Osteocyte (in vitro differentiated cells): ENCODE measurements at regions not wholly inside any gene's neighbourhood (a gene's known extent, or its start where the extent isn't known, plus 50 kb on each side); places are given as distances from the start of the nearest gene placed in this dataset.

Experiments
- DNase-seq: peaks from one replicate; pipeline ENCODE4 v3.0.0; 2021; ENCODE audit warnings: mixed read lengths; ENCODE audit not compliant: unreplicated experiment; ENCODE audit errors: extremely low spot score
- H3K27ac Mint-ChIP-seq: one replicate; pipeline ENCODE4 v1.8.0; 2021; ENCODE audit warnings: mild to moderate bottlenecking, mixed read lengths; ENCODE audit not compliant: unreplicated experiment
- H3K27me3 Mint-ChIP-seq: one replicate; pipeline ENCODE4 v1.8.0; 2021; ENCODE audit warnings: mixed read lengths; ENCODE audit not compliant: unreplicated experiment
- H3K36me3 Mint-ChIP-seq: one replicate; pipeline ENCODE4 v1.8.0; 2021; ENCODE audit warnings: mixed read lengths; ENCODE audit not compliant: unreplicated experiment
- H3K4me1 Mint-ChIP-seq: one replicate; pipeline ENCODE4 v1.8.0; 2021; ENCODE audit warnings: mixed read lengths; ENCODE audit not compliant: unreplicated experiment
- H3K4me3 Mint-ChIP-seq: one replicate; pipeline ENCODE4 v1.8.0; 2021; ENCODE audit warnings: mild to moderate bottlenecking, moderate library complexity, mixed read lengths; ENCODE audit not compliant: unreplicated experiment
- H3K9me3 Mint-ChIP-seq: one replicate; pipeline ENCODE4 v1.8.0; 2021; ENCODE audit warnings: mixed read lengths; ENCODE audit not compliant: unreplicated experiment
- TF ChIP-seq, protein P1 (sequence below): fragments of 200-600 bp; sonication (generic); IDR thresholded peaks from 2 replicates; pipeline ENCODE4 v1.5.0; 2021; ENCODE audit warnings: antibody characterized with exemption, mild to moderate bottlenecking, moderate library complexity

DNA sequence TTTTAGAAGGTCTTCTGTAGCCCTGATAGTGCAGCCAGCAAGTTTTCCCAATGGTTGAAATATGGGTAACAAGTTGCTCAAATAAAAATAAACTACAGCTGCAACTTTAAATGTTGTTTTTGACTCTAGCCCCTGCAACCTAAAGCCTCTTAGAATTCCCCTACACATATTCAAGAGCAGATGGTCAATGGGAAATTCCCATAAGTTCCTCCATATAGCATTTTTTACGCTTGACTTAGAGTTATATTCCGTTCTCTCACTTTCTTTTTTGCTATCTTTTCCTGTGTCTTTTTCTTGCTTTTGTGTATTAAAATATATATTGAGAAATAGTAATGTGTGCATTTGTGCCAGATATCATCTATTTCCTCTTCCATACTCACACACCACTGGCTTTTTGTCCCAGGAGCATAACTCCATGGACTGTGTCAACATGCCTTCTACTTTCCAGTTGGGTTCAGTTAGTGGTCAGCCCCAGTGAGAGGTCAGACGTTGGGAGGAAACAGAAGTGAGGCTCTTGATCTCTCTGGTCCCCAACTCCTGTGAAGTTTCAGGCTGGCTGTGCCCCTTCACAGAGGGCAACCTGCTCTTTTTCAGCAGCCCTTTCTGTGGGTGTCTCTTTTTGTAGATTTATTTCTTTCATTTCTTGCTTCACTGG, 63.3 kb upstream of the TP63 start:
- TF ChIP-seq, protein P1, sequence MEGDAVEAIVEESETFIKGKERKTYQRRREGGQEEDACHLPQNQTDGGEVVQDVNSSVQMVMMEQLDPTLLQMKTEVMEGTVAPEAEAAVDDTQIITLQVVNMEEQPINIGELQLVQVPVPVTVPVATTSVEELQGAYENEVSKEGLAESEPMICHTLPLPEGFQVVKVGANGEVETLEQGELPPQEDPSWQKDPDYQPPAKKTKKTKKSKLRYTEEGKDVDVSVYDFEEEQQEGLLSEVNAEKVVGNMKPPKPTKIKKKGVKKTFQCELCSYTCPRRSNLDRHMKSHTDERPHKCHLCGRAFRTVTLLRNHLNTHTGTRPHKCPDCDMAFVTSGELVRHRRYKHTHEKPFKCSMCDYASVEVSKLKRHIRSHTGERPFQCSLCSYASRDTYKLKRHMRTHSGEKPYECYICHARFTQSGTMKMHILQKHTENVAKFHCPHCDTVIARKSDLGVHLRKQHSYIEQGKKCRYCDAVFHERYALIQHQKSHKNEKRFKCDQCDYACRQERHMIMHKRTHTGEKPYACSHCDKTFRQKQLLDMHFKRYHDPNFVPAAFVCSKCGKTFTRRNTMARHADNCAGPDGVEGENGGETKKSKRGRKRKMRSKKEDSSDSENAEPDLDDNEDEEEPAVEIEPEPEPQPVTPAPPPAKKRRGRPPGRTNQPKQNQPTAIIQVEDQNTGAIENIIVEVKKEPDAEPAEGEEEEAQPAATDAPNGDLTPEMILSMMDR, result no peak
- peaks cover 27% of the 10 kb centered on the region for H3K4me1 Mint-ChIP-seq
- H3K27ac Mint-ChIP-seq, result peak overlapping the region; percentile 19
- no peak for DNase-seq
- H3K27me3 Mint-ChIP-seq, result no peaks in the 10 kb centered on the region
- H3K4me3 Mint-ChIP-seq, result no peak overlapping the region
- no peaks in the 10 kb centered on the region for H3K9me3 Mint-ChIP-seq
- H3K36me3 Mint-ChIP-seq, result no peaks in the 10 kb centered on the region

DNA sequence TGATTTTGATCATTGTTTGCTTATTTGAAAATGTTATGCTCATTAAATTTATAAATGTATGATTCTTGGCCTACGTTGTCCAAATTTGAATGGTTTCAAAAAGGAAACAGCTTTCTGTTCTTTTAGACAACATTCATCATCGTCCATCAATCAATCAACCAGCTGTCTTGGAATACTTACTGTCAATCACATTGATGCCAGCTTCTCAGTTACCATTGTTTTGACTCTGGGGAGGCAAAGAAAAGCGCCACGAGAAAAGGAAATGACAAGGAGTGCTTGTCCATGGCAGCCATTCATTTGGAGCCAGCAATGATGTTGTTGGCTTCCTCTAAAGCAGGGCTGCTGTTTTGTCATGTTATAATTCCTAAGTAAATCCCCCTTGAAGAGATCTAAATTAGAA, 62.2 kb upstream of the TP63 start:
- H3K27me3 Mint-ChIP-seq, result no peaks in the 10 kb centered on the region
- no peak overlapping the region for H3K27ac Mint-ChIP-seq
- TF ChIP-seq, protein P1, result no peak
- DNase-seq, result no peak
- peaks cover 30% of the 10 kb centered on the region for H3K4me1 Mint-ChIP-seq
- no peaks in the 10 kb centered on the region for H3K9me3 Mint-ChIP-seq
- H3K4me3 Mint-ChIP-seq, result no peak overlapping the region
- H3K36me3 Mint-ChIP-seq, result no peaks in the 10 kb centered on the region

DNA sequence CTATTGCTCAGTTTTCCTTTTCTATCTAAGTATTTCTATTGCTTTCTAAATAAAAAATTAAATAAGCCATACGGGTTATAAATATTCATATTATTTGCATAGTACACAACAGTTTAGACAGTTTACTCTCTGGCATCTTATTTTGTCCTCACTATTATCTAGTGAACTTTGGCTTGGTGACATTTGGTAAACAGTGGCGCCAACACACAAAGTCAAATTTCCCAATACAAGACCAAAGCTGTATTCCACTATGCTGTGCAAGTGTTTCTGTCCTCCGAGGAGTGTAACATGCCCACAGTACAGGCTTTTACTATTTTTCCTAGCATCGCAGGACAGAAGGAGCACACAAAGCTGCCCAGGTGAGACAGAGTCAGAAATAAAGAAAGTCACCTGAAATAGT, 61.7 kb upstream of the TP63 start:
- H3K4me1 Mint-ChIP-seq, result peaks cover 25% of the 10 kb centered on the region
- H3K9me3 Mint-ChIP-seq, result no peaks in the 10 kb centered on the region
- TF ChIP-seq, protein P1, result no peak
- DNase-seq, result no peak
- no peak overlapping the region for H3K27ac Mint-ChIP-seq
- H3K27me3 Mint-ChIP-seq, result no peaks in the 10 kb centered on the region
- no peak overlapping the region for H3K4me3 Mint-ChIP-seq
- H3K36me3 Mint-ChIP-seq, result no peaks in the 10 kb centered on the region

DNA sequence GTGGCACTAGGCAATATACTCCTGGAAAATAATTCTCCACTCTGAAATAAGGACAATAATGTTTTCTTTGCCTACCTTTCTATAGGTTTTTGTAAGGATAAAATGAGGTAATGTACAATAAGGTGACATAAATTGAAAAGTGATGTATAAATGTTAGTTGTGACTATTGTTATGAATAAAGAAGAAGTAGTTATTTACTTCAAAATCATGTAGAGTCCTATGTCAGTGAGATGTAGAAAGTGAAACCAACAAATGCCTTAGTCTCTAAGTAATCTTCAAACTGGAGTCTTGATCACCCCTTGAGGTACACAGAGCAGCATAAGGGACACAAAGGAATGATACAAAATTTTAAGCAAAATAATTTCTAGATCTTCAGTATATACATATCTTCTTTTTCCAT, 60.3 kb upstream of the TP63 start:
- H3K36me3 Mint-ChIP-seq, result no peaks in the 10 kb centered on the region
- peak overlapping the region; percentile 38 for H3K27ac Mint-ChIP-seq
- peaks cover 23% of the 10 kb centered on the region for H3K4me1 Mint-ChIP-seq
- no peaks in the 10 kb centered on the region for H3K27me3 Mint-ChIP-seq
- H3K4me3 Mint-ChIP-seq, result no peak overlapping the region
- no peak for DNase-seq
- no peaks in the 10 kb centered on the region for H3K9me3 Mint-ChIP-seq
- TF ChIP-seq, protein P1, result no peak

DNA sequence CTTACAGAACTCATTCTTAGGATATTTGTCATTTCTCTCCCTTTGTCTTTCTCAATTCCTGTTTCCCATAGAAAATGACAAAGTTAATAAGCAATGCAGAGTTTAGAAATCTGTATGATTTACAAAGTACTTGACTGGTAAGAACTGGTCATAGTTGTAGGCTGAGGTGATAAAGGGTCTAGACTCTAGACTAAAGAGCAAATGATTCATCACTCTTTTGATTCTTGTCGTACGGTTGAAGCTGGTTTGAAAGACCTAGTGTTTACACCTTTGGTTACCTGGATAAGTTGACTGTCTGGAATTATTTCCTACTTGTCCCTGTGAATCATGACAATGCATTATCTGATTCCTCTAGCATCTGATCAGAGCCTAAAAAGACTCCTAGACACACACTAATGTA, 58.9 kb upstream of the TP63 start:
- no peaks in the 10 kb centered on the region for H3K9me3 Mint-ChIP-seq
- no peaks in the 10 kb centered on the region for H3K27me3 Mint-ChIP-seq
- TF ChIP-seq, protein P1, result no peak
- no peak overlapping the region for H3K4me3 Mint-ChIP-seq
- no peaks in the 10 kb centered on the region for H3K36me3 Mint-ChIP-seq
- peak overlapping the region; percentile 25 for H3K27ac Mint-ChIP-seq
- no peak for DNase-seq
- peaks cover 23% of the 10 kb centered on the region for H3K4me1 Mint-ChIP-seq
